Epithelial cell of esophagus (primary cell): ENCODE measurements at regions not wholly inside any gene's neighbourhood (a gene's known extent, or its start where the extent isn't known, plus 50 kb on each side); places are given as distances from the start of the nearest gene placed in this dataset.
"Not testable (repeated sequence)": the region's sequence is repeated elsewhere in the genome, so short reads cannot be mapped to it uniquely, and the experiment has no call there.

Source experiments
- DNase-seq: peaks from one replicate; pipeline ENCODE4 v3.0.0; 2010; ENCODE audit warnings: low read depth
- H3K4me3 ChIP-seq: 2 replicates; pipeline ENCODE4 v1.5.1; 2011; ENCODE audit warnings: mild to moderate bottlenecking, low read length, control low read depth
- TF ChIP-seq, protein P1 (sequence below): IDR thresholded peaks from 2 replicates; pipeline ENCODE4 v1.5.1; 2011; ENCODE audit warnings: low read depth, mild to moderate bottlenecking, low read length, control low read depth, inconsistent platforms; ENCODE audit not compliant: insufficient read depth; ENCODE audit errors: missing control alignments

DNA sequence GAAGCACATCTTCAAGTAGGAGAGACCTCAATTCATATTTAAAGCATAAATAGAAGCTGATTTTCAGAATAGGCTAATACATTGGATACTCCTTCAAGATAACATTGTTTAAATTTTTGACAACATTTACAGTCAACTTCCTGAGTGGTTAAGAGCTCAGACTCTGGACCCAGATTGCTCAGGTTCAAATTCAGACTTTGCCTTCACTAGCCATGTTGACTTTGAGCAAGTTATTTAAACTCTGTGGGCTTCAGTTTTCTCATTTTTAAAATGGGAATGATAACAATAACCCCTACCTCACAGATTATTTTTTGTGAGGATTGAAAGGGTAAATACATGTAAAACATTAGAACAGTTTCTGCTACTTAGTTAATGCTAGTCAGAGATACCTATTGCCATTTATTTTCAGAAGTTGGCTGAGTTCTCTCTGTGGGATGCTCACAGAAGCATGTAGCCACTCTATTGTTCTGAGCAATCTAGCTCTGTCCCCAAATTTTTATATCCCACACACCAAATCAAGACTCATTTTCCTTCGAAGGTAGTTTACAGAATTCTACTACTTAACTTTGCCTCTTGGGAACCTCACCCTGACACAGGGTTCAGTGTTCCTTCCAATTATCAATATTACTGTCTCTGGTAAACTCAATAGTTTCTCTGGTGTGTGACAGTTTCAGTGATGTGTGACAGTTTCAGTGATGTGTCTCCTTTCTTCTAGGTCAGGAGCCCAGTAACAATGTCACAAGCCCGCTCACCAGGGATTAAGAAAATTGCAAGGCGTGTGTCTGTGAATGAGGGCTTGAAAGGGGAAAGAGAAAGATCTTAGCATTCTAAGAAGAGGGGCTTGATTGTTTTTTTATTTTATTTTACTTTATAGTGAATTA is 79.4 kb upstream of the OSTN start:
- H3K4me3 ChIP-seq: no peak overlapping the region
- TF ChIP-seq, protein P1, sequence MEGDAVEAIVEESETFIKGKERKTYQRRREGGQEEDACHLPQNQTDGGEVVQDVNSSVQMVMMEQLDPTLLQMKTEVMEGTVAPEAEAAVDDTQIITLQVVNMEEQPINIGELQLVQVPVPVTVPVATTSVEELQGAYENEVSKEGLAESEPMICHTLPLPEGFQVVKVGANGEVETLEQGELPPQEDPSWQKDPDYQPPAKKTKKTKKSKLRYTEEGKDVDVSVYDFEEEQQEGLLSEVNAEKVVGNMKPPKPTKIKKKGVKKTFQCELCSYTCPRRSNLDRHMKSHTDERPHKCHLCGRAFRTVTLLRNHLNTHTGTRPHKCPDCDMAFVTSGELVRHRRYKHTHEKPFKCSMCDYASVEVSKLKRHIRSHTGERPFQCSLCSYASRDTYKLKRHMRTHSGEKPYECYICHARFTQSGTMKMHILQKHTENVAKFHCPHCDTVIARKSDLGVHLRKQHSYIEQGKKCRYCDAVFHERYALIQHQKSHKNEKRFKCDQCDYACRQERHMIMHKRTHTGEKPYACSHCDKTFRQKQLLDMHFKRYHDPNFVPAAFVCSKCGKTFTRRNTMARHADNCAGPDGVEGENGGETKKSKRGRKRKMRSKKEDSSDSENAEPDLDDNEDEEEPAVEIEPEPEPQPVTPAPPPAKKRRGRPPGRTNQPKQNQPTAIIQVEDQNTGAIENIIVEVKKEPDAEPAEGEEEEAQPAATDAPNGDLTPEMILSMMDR: no peak
- no peak for DNase-seq

GRCh38 chr3:191111722-191112121 is 87.3 kb upstream of the OSTN start:
- TF ChIP-seq, protein P1: no peak
- DNase-seq: no peak
- H3K4me3 ChIP-seq: no peak overlapping the region

- no peak for DNase-seq
- TF ChIP-seq, protein P1: no peak
- H3K4me3 ChIP-seq: no peak overlapping the region
These were observed 93.6 kb upstream of the OSTN start for GRCh38 chr3:191105418-191105817.

DNA sequence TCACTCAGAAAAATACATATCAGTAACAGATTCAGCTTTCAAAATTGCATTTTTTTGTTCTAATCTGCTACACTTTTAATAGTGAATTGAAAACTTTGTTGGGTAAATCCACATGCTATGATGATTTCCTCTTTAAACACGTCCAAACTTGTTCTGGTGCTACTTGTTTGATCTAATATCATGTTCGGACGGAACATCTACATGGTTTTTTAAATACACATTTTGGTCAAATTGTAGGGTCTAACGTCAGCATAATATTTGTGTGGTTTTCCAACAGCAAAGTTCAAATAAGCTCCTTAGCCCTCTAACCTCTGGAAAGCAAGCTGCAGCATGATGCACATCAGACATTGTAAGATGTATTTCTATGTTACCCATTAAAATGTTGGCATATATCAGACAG is 98.5 kb upstream of the OSTN start:
- TF ChIP-seq, protein P1: no peak
- DNase-seq: peak; percentile 75
- H3K4me3 ChIP-seq: no peak overlapping the region

DNA sequence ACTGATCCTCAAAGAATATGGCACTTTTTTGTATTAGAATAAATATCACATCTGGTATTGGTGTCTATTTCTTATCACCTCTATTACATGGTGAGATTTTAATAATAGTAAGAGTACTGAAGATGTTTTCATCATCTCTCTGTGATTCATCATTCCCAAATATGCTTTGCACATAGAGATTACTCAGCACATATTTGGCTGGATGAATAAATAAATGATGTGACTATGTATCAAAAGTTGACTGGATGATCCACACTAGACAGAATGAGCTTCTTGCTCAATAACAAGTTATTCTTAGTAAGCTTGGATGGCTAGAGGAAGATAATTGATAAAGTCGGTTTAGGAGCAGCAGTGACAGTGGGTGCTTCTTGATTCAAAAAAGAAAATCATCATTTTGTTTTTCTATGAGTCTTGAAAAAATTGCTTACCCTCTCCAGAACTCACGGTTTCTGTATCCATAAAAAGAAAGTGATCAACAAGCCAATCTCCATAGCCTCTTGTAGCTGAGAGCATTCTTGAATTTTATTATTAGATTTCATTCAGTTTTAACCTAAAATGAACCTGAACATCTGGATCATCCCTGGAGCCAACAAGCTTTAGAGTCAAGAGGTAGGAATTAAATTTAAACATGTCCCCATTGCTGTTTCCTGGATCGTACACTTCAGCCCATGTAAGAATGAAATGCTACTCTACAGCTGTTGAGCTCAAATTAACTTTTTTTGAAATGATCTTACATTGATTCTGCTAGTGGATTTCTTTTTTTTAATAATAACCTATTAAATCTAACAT is 104.8 kb upstream of the OSTN start:
- DNase-seq: peak; percentile 92
- no peak overlapping the region for H3K4me3 ChIP-seq
- TF ChIP-seq, protein P1: no peak

DNA sequence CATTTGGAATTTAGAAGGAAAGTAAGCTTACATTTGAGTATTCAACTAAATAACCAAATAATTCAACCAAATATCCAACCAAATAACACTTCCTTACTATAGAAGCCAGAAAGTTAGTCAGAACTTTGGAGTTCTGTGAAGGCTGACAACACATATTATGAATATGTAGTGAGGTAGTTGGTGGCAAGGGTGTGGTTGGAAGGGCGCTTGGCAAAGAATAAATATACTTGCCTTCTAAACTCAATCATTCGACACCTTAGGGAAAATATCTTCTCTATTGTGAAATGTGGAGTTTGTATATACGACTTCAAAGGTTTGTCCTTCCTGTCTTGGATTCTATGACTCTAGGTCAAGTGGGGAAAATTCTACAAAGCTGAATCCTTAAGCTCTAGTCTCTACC is 111.7 kb upstream of the OSTN start:
- TF ChIP-seq, protein P1: no peak
- DNase-seq: peak; percentile 74

DNA sequence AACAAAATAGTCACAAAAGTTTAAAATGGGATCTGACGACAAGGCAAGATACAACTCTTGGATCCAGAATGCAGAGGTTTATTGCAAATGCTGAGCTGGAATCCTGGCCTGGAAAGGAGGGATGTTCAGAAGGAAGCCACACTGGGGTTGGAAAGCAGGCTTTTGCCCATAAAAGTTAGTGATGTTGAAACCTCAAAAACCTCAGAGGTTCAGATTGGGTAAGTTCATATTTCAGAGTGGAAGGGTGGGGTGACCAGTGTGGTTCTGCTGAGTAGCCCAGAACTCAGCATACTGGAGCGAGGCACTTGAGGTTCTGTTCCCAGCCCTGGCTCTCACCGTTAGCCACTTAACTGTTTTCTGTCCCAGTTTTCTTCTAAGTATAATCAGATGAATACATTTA is 114.0 kb upstream of the OSTN start:
- H3K4me3 ChIP-seq: no peak overlapping the region
- TF ChIP-seq, protein P1: no peak
- no peak for DNase-seq

More for the DNA sequence above, 111.7 kb upstream of the OSTN start:
- no peak overlapping the region for H3K4me3 ChIP-seq

GRCh38 chr3:191078913-191079312 is 120.1 kb upstream of the OSTN start:
- H3K4me3 ChIP-seq: not testable (repeated sequence)

More at GRCh38 chr3:191078913-191079312, 120.1 kb upstream of the OSTN start:
- not testable (repeated sequence) for DNase-seq
